RWPE2 (cell line): ENCODE measurements at regions not wholly inside any gene's neighbourhood (a gene's known extent, or its start where the extent isn't known, plus 50 kb on each side); places are given as distances from the start of the nearest gene placed in this dataset.

ENCODE experiments used
- ATAC-seq: fragments of 200-7000 bp; cut with Tn5 transposase; 3 replicates; pipeline ENCODE4 v1.9.1; 2021; ENCODE audit warnings: low read depth
- DNase-seq: peaks from one replicate; pipeline ENCODE4 v3.0.0-alpha.2; 2020; ENCODE audit warnings: low spot score
- H3K27ac ChIP-seq: fragments of 450-650 bp; 2 replicates; pipeline ENCODE4 v1.5.1; 2017; ENCODE audit warnings: mild to moderate bottlenecking; ENCODE audit not compliant: poor library complexity, severe bottlenecking
- H3K27me3 ChIP-seq: fragments of 250-450 bp; sonication (Bioruptor Pico); 2 replicates; pipeline ENCODE4 v1.5.1; 2021; ENCODE audit warnings: mild to moderate bottlenecking, moderate library complexity; ENCODE audit not compliant: insufficient read depth, poor library complexity, severe bottlenecking
- H3K36me3 ChIP-seq: fragments of 250-450 bp; sonication (Bioruptor Pico); 2 replicates; pipeline ENCODE4 v1.5.1; 2020; ENCODE audit warnings: low read depth, mild to moderate bottlenecking, moderate library complexity
- H3K4me1 ChIP-seq: fragments of 250-450 bp; sonication (Bioruptor Pico); 2 replicates; pipeline ENCODE4 v1.5.1; 2021; ENCODE audit warnings: mild to moderate bottlenecking, moderate library complexity; ENCODE audit not compliant: insufficient read depth, poor library complexity, severe bottlenecking
- H3K4me3 ChIP-seq: fragments of 250-450 bp; sonication (Bioruptor Pico); 2 replicates; pipeline ENCODE4 v1.5.1; 2021; ENCODE audit warnings: mild to moderate bottlenecking, moderate library complexity; ENCODE audit not compliant: severe bottlenecking
- H3K9me3 ChIP-seq: fragments of 250-450 bp; sonication (Bioruptor Pico); 2 replicates; pipeline ENCODE4 v1.5.1; 2021; ENCODE audit warnings: mild to moderate bottlenecking, moderate library complexity; ENCODE audit not compliant: severe bottlenecking
- TF ChIP-seq, protein P1 (sequence below): fragments of 450-650 bp; IDR thresholded peaks from one replicate; pipeline ENCODE4 v1.5.1; 2017; ENCODE audit warnings: mild to moderate bottlenecking, moderate library complexity; ENCODE audit not compliant: poor library complexity, severe bottlenecking

DNA sequence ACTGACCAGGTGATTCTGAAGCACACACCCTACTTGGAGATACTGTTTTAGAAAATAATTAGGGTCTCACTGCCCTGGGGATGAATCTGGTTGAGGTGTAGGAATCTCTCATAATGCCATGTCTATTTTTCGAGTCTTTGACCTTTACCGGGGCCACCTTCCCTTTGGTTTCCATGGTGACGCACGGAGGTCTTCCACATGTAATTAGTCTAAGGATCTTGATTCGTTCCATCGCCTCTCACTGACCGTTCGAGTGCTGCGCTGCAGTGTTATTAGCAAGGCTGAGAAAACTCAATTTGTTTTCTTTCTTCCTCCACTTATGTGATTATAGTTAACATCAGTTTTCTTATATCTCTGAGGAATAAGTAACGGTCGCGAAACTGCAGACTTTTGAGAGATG lies 144.3 kb upstream of the SPACA1 start:
- no peak for DNase-seq
- H3K4me3 ChIP-seq: no peak overlapping the region
- no peaks in the 10 kb centered on the region for H3K4me1 ChIP-seq
- no peaks in the 10 kb centered on the region for H3K9me3 ChIP-seq
- no peak for ATAC-seq
- H3K36me3 ChIP-seq: no peaks in the 10 kb centered on the region
- TF ChIP-seq, protein P1, sequence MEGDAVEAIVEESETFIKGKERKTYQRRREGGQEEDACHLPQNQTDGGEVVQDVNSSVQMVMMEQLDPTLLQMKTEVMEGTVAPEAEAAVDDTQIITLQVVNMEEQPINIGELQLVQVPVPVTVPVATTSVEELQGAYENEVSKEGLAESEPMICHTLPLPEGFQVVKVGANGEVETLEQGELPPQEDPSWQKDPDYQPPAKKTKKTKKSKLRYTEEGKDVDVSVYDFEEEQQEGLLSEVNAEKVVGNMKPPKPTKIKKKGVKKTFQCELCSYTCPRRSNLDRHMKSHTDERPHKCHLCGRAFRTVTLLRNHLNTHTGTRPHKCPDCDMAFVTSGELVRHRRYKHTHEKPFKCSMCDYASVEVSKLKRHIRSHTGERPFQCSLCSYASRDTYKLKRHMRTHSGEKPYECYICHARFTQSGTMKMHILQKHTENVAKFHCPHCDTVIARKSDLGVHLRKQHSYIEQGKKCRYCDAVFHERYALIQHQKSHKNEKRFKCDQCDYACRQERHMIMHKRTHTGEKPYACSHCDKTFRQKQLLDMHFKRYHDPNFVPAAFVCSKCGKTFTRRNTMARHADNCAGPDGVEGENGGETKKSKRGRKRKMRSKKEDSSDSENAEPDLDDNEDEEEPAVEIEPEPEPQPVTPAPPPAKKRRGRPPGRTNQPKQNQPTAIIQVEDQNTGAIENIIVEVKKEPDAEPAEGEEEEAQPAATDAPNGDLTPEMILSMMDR: no peak
- H3K27ac ChIP-seq: no peak overlapping the region
- H3K27me3 ChIP-seq: no peaks in the 10 kb centered on the region

DNA sequence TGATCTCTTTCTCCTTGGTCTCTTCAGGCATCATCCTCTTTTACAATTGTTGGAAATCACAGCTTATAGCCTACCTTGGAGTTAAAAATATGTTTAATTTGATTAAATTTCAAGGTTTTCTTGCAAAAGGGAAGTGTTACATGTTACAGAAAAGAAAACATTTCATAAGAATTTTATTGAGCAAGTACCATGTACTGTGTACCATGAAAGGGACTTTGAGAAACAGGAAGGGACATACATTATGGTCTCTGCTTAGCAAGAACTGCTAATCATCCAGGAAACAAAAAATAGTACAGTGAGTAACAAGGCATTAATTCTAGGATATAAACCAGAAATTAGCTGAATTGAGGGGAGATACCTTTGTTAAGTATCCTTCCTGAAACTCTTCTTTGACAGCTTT lies 145.3 kb upstream of the SPACA1 start:
- Histone ChIP-seq H3K4me3 (no peak overlapping the region), H3K4me1 (no peaks in the 10 kb centered on the region), H3K27ac (no peak overlapping the region), H3K27me3 (no peaks in the 10 kb centered on the region), H3K36me3 (no peaks in the 10 kb centered on the region), H3K9me3 (no peaks in the 10 kb centered on the region)
- ATAC-seq (no peak), DNase-seq (no peak)
- TF ChIP-seq, protein P1: no peak

DNA sequence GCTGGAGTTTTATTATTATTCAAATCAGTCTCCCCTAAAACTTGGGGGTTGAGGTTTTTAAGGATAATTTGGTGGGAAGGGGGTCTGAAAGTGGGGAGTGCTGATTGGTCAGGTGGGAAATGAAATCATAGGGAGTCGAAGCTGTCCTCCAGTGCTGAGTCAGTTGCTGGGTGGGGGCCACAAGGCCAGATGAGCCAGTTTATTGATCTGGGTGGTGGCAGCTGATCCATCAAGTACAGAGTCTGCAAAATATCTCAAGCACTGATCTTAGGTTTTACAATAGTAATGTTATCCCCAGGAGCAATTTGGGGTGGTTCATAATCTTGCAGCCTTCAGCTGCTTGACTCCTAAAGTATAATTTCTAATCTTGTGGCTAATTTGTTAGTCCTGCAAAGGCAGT lies 146.0 kb upstream of the SPACA1 start:
- ATAC-seq (no peak), DNase-seq (no peak)
- Histone ChIP-seq H3K27me3 (no peaks in the 10 kb centered on the region), H3K4me3 (no peak overlapping the region), H3K27ac (no peak overlapping the region), H3K9me3 (no peaks in the 10 kb centered on the region), H3K4me1 (no peaks in the 10 kb centered on the region), H3K36me3 (no peaks in the 10 kb centered on the region)
- TF ChIP-seq, protein P1: no peak

DNA sequence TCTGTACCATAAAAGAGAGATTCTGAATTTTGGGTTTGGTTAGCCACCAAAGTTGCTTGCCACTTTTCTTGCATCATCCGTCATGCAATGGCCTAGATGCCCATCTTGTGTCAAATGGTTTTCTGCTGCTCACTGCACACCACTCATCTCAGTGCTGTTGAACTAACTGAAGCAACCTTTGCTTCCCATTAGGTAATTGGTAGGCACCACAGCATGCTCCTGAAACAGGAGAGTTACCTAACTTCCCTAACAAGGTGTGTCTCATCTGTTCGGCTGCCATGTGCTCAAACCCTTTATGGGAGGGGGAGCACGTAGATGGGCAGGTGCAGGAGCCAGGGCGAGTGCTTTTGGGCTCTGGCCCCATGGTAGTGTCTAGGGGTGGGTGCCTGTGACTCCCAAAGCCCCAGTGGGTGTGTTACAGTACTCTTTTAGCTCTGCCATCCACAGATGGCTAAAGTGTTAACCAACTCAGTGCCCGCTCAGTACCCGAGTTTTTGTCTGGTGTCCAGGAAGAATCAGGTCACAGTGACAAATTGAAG lies 147.4 kb upstream of the SPACA1 start:
- no peak overlapping the region for H3K4me3 ChIP-seq
- H3K9me3 ChIP-seq: no peaks in the 10 kb centered on the region
- no peak overlapping the region for H3K27ac ChIP-seq
- DNase-seq: no peak
- no peaks in the 10 kb centered on the region for H3K4me1 ChIP-seq
- H3K27me3 ChIP-seq: no peaks in the 10 kb centered on the region
- TF ChIP-seq, protein P1: no peak
- no peak for ATAC-seq
- H3K36me3 ChIP-seq: no peaks in the 10 kb centered on the region

DNA sequence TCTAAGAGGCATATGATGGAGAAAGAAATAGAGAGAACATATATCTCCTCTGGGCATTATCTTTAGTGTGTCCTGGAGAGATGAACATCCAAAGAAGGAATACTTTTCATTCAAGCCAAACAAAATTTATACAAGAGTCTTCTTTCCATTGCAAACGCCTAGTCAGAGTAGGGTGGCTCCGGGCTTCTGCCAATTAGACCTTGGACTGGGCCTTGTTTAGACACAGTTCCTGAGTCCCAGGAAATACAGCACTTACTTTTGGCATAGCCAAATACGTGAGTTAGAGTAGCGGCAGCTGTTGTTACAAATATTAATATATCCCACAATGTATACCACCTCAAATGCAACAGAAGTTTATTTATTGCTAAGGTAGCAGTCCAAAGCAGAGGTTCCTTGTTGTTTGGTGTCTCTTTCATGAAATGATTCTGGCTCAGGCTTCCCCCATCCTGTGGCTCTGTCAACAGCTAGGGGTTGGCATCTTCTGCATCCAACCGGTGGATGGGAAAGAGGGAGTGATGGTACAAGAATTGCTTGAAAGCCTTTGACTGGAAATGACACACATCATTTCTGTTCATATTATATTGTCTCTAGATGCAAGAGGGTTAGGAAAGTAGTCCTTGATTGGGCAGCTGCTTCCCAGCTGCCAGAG lies 148.0 kb upstream of the SPACA1 start:
- TF ChIP-seq, protein P1: no peak
- H3K4me3 ChIP-seq: no peak overlapping the region
- H3K4me1 ChIP-seq: no peaks in the 10 kb centered on the region
- ATAC-seq: no peak
- H3K27ac ChIP-seq: no peak overlapping the region
- no peaks in the 10 kb centered on the region for H3K27me3 ChIP-seq
- H3K36me3 ChIP-seq: no peaks in the 10 kb centered on the region
- no peak for DNase-seq
- no peaks in the 10 kb centered on the region for H3K9me3 ChIP-seq
